ENCODE measurements at regions not wholly inside any gene's neighbourhood (a gene's known extent, or its start where the extent isn't known, plus 50 kb on each side); places are given as distances from the start of the nearest gene placed in this dataset.

DNA sequence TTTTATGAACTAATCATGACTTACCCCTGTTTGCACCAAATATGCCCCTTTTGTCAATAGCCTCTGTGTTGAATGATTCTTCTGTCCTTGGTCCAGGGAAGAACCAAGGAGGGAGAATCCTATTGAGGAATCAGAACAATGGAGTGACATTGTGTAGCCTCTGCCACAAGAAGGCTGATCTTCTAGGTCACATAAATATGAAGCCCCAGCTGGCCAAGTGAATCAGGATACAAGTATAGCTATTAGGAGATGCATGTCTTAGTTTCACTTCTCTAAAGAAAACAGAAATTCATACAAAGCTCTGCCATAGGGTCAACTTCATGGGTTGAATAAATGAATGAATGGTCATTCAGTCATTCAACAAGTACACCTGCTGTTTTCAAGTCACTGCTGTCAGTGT lies 118.2 kb upstream of the BLID start:
- TF ChIP-seq EP300 (IDR thresholded peaks at IDR 0.05; ENCODE audit: borderline replicate concordance): no peak
- no peak for TF ChIP-seq CREB1 (IDR thresholded peaks at IDR 0.05; ENCODE audit: low read depth)
- TF ChIP-seq, protein P1, sequence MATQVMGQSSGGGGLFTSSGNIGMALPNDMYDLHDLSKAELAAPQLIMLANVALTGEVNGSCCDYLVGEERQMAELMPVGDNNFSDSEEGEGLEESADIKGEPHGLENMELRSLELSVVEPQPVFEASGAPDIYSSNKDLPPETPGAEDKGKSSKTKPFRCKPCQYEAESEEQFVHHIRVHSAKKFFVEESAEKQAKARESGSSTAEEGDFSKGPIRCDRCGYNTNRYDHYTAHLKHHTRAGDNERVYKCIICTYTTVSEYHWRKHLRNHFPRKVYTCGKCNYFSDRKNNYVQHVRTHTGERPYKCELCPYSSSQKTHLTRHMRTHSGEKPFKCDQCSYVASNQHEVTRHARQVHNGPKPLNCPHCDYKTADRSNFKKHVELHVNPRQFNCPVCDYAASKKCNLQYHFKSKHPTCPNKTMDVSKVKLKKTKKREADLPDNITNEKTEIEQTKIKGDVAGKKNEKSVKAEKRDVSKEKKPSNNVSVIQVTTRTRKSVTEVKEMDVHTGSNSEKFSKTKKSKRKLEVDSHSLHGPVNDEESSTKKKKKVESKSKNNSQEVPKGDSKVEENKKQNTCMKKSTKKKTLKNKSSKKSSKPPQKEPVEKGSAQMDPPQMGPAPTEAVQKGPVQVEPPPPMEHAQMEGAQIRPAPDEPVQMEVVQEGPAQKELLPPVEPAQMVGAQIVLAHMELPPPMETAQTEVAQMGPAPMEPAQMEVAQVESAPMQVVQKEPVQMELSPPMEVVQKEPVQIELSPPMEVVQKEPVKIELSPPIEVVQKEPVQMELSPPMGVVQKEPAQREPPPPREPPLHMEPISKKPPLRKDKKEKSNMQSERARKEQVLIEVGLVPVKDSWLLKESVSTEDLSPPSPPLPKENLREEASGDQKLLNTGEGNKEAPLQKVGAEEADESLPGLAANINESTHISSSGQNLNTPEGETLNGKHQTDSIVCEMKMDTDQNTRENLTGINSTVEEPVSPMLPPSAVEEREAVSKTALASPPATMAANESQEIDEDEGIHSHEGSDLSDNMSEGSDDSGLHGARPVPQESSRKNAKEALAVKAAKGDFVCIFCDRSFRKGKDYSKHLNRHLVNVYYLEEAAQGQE (IDR thresholded peaks at IDR 0.05; ENCODE audit: low read depth): no peak
- no peak for TF ChIP-seq CEBPB (IDR thresholded peaks at IDR 0.05)
- TF ChIP-seq, protein P2, sequence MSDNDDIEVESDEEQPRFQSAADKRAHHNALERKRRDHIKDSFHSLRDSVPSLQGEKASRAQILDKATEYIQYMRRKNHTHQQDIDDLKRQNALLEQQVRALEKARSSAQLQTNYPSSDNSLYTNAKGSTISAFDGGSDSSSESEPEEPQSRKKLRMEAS (IDR thresholded peaks at IDR 0.05): no peak
- no peak for TF ChIP-seq ZBTB7A (IDR thresholded peaks at IDR 0.05; ENCODE audit: low read depth)
- TF ChIP-seq RAD21 (IDR thresholded peaks at IDR 0.05; ENCODE audit: low read depth): no peak
- no peak for TF ChIP-seq NFIC (IDR thresholded peaks at IDR 0.05)
